ENCODE measurements at regions not wholly inside any gene's neighbourhood (a gene's known extent, or its start where the extent isn't known, plus 50 kb on each side); places are given as distances from the start of the nearest gene placed in this dataset.

- H4K20me1 ChIP-seq (ENCODE audit: insufficient read depth, low read length): no peaks in the 10 kb centered on the region
- no peaks in the 10 kb centered on the region for H3K27me3 ChIP-seq (ENCODE audit: low read depth, low read length)
- H3K9ac ChIP-seq (ENCODE audit: low read length): no peak overlapping the region
- H3K4me3 ChIP-seq (ENCODE audit: low read length): no peak overlapping the region
- no peak overlapping the region for H3K4me2 ChIP-seq (ENCODE audit: low read length)
- no peak for TF ChIP-seq CTCF (IDR thresholded peaks at IDR 0.05; ENCODE audit: low read depth, low read length)
- no peak for TF ChIP-seq EZH2phosphoT487 (IDR thresholded peaks at IDR 0.05; ENCODE audit: low read depth)
- no peak overlapping the region for H2AFZ ChIP-seq (ENCODE audit: low read depth, low read length)
- H3K27ac ChIP-seq (ENCODE audit: low read length): no peak overlapping the region
- no peaks in the 10 kb centered on the region for H3K79me2 ChIP-seq (ENCODE audit: low read length)
- no peaks in the 10 kb centered on the region for H3K36me3 ChIP-seq (replicated peaks; ENCODE audit: low read depth, low read length)
- H3K4me1 ChIP-seq (ENCODE audit: low read length): no peaks in the 10 kb centered on the region
- no peaks in the 10 kb centered on the region for H3K9me3 ChIP-seq (ENCODE audit: insufficient read depth, low read length)
These were observed 232.0 kb upstream of the DCN start for GRCh38 chr12:91414636-91415035.

- Histone ChIP-seq H2AFZ (ENCODE audit: low read depth, low read length) (no peak overlapping the region), H3K27ac (ENCODE audit: low read length) (no peak overlapping the region), H4K20me1 (ENCODE audit: insufficient read depth, low read length) (no peaks in the 10 kb centered on the region), H3K36me3 (replicated peaks; ENCODE audit: low read depth, low read length) (no peaks in the 10 kb centered on the region), H3K9ac (ENCODE audit: low read length) (no peak overlapping the region), H3K4me2 (ENCODE audit: low read length) (no peak overlapping the region), H3K4me3 (ENCODE audit: low read length) (no peak overlapping the region), H3K79me2 (ENCODE audit: low read length) (no peaks in the 10 kb centered on the region), H3K27me3 (ENCODE audit: low read depth, low read length) (no peaks in the 10 kb centered on the region), H3K9me3 (ENCODE audit: insufficient read depth, low read length) (no peaks in the 10 kb centered on the region), H3K4me1 (ENCODE audit: low read length) (no peaks in the 10 kb centered on the region)
- TF ChIP-seq EZH2phosphoT487 (IDR thresholded peaks at IDR 0.05; ENCODE audit: low read depth): no peak
- no peak for TF ChIP-seq CTCF (IDR thresholded peaks at IDR 0.05; ENCODE audit: low read depth, low read length)
These were observed 231.2 kb upstream of the DCN start for GRCh38 chr12:91413581-91414546.

GRCh38 chr12:91406920-91407341 is 224.3 kb upstream of the DCN start:
- no peak overlapping the region; the same call in 1 of the 2 replicates for H2AFZ ChIP-seq (ENCODE audit: low read depth, low read length)
- H3K27ac ChIP-seq (ENCODE audit: low read length): no peak overlapping the region
- H3K36me3 ChIP-seq (replicated peaks; ENCODE audit: low read depth, low read length): no peaks in the 10 kb centered on the region
- no peak overlapping the region for H3K4me3 ChIP-seq (ENCODE audit: low read length)
- peaks cover 16% of the 10 kb centered on the region for H3K4me1 ChIP-seq (ENCODE audit: low read length)
- H3K27me3 ChIP-seq (ENCODE audit: low read depth, low read length): no peaks in the 10 kb centered on the region
- no peak overlapping the region for H3K9ac ChIP-seq (ENCODE audit: low read length)
- H4K20me1 ChIP-seq (ENCODE audit: insufficient read depth, low read length): no peaks in the 10 kb centered on the region
- no peaks in the 10 kb centered on the region for H3K9me3 ChIP-seq (ENCODE audit: insufficient read depth, low read length)
- no peak for TF ChIP-seq CTCF (IDR thresholded peaks at IDR 0.05; ENCODE audit: low read depth, low read length)
- TF ChIP-seq EZH2phosphoT487 (IDR thresholded peaks at IDR 0.05; ENCODE audit: low read depth): no peak
- H3K79me2 ChIP-seq (ENCODE audit: low read length): no peaks in the 10 kb centered on the region
- H3K4me2 ChIP-seq (ENCODE audit: low read length): no peak overlapping the region

GRCh38 chr12:91404441-91404840 is 221.8 kb upstream of the DCN start:
- H3K4me1 ChIP-seq (ENCODE audit: low read length): peaks cover 16% of the 10 kb centered on the region

More at GRCh38 chr12:91404441-91404840, 221.8 kb upstream of the DCN start:
- H2AFZ ChIP-seq (ENCODE audit: low read depth, low read length): no peak overlapping the region
- no peaks in the 10 kb centered on the region for H4K20me1 ChIP-seq (ENCODE audit: insufficient read depth, low read length)
- no peak overlapping the region for H3K9ac ChIP-seq (ENCODE audit: low read length)
- H3K9me3 ChIP-seq (ENCODE audit: insufficient read depth, low read length): no peaks in the 10 kb centered on the region
- no peak overlapping the region for H3K4me3 ChIP-seq (ENCODE audit: low read length)
- no peaks in the 10 kb centered on the region for H3K36me3 ChIP-seq (replicated peaks; ENCODE audit: low read depth, low read length)
- no peaks in the 10 kb centered on the region for H3K79me2 ChIP-seq (ENCODE audit: low read length)
- no peaks in the 10 kb centered on the region for H3K27me3 ChIP-seq (ENCODE audit: low read depth, low read length)
- H3K27ac ChIP-seq (ENCODE audit: low read length): no peak overlapping the region
- H3K4me2 ChIP-seq (ENCODE audit: low read length): no peak overlapping the region
- no peak for TF ChIP-seq CTCF (IDR thresholded peaks at IDR 0.05; ENCODE audit: low read depth, low read length)
- no peak for TF ChIP-seq EZH2phosphoT487 (IDR thresholded peaks at IDR 0.05; ENCODE audit: low read depth)

Data from OCI-LY3 (cell line).